Liver (tissue), 8 donors: ENCODE measurements at regions not wholly inside any gene's neighbourhood (a gene's known extent, or its start where the extent isn't known, plus 50 kb on each side); places are given as distances from the start of the nearest gene placed in this dataset.

Experiments used
- DNase-seq: peaks from one replicate; pipeline ENCODE4 v3.0.0-alpha.2; 2017; ENCODE audit warnings: low spot score
- H3K27ac ChIP-seq, 2 donors: one replicate each; pipeline ENCODE4 v1.7.0; 2013; ENCODE audit warnings: inconsistent platforms in 2 of 2, low read length in 2 of 2, control low read depth in 1 of 2, low read depth in 1 of 2, mild to moderate bottlenecking in 1 of 2
- H3K27me3 ChIP-seq, 4 donors: one replicate each; pipeline versions ENCODE4 v1.6.1 to v1.7.0; 2013; ENCODE audit warnings: low read length in 3 of 4, inconsistent platforms in 1 of 4, mild to moderate bottlenecking in 1 of 4, moderate library complexity in 1 of 4; ENCODE audit not compliant: control insufficient read depth in 4 of 4, insufficient read depth in 4 of 4
- H3K36me3 ChIP-seq, 4 donors: one replicate each; pipeline versions ENCODE4 v1.6.1 to v1.7.0; 2013; ENCODE audit warnings: low read length in 3 of 4, mild to moderate bottlenecking in 3 of 4, low read depth in 1 of 4, moderate library complexity in 1 of 4; ENCODE audit not compliant: control insufficient read depth in 4 of 4, insufficient read depth in 3 of 4
- H3K4me1 ChIP-seq, 4 donors: one replicate each; pipeline versions ENCODE4 v1.6.1 to v1.7.0; 2013; ENCODE audit warnings: low read length in 3 of 4, mild to moderate bottlenecking in 3 of 4, moderate library complexity in 1 of 4; ENCODE audit not compliant: control insufficient read depth in 4 of 4, insufficient read depth in 4 of 4
- H3K4me3 ChIP-seq, 3 donors: one replicate each; pipeline versions ENCODE4 v1.6.1 to v1.7.0; 2013; ENCODE audit warnings: low read length in 3 of 3, control low read depth in 1 of 3, low read depth in 1 of 3, mild to moderate bottlenecking in 1 of 3
- H3K9ac ChIP-seq, 2 donors: one replicate each; pipeline ENCODE4 v1.7.0; 2013; ENCODE audit warnings: low read length in 2 of 2, mild to moderate bottlenecking in 2 of 2, moderate library complexity in 2 of 2, control low read depth in 1 of 2, low read depth in 1 of 2
- H3K9me3 ChIP-seq, 4 donors: one replicate each; pipeline versions ENCODE4 v1.6.1 to v1.7.0; 2013; ENCODE audit warnings: low read length in 3 of 4; ENCODE audit not compliant: control insufficient read depth in 4 of 4
- ATF3 ChIP-seq: IDR thresholded peaks from 2 replicates; pipeline ENCODE4 v1.6.1; 2016; ENCODE audit warnings: antibody characterized with exemption
- EGR1 ChIP-seq, 2 donors: IDR thresholded peaks; 2 replicates each; pipeline ENCODE4 v1.6.1; 2016 to 2018; ENCODE audit warnings: antibody characterized with exemption in 2 of 2, low read depth in 2 of 2
- FOXA1 ChIP-seq: IDR thresholded peaks from 2 replicates; pipeline ENCODE4 v1.6.1; 2016; ENCODE audit warnings: antibody characterized with exemption
- FOXA2 ChIP-seq: IDR thresholded peaks from 2 replicates; pipeline ENCODE4 v1.6.1; 2016; ENCODE audit warnings: antibody characterized with exemption
- HNF4A ChIP-seq, 2 donors: conservative IDR thresholded peaks; 2 replicates each; pipeline ENCODE4 v1.6.1; 2016; ENCODE audit warnings: antibody characterized with exemption in 2 of 2, mild to moderate bottlenecking in 2 of 2
- HNF4G ChIP-seq: IDR thresholded peaks from 2 replicates; pipeline ENCODE4 v1.6.1; 2016; ENCODE audit warnings: antibody characterized with exemption
- JUND ChIP-seq, 2 donors: IDR thresholded peaks; 2 replicates each; pipeline ENCODE4 v1.6.1; 2016; ENCODE audit warnings: antibody characterized with exemption in 2 of 2
- NR2F2 ChIP-seq: IDR thresholded peaks from 2 replicates; pipeline ENCODE4 v1.6.1; 2016; ENCODE audit warnings: antibody characterized with exemption
- RAD21 ChIP-seq, 2 donors: IDR thresholded peaks; 2 replicates each; pipeline ENCODE4 v1.6.1; 2016; ENCODE audit warnings: antibody characterized with exemption in 2 of 2, mild to moderate bottlenecking in 2 of 2
- REST ChIP-seq: IDR thresholded peaks from 2 replicates; pipeline ENCODE4 v1.6.1; 2016; ENCODE audit warnings: antibody characterized with exemption, mild to moderate bottlenecking
- RXRA ChIP-seq, 2 donors: IDR thresholded peaks; 2 replicates each; pipeline ENCODE4 v1.6.1; 2017 to 2018; ENCODE audit warnings: antibody characterized with exemption in 2 of 2, mild to moderate bottlenecking in 1 of 2
- SP1 ChIP-seq: IDR thresholded peaks from 2 replicates; pipeline ENCODE4 v1.6.1; 2018; ENCODE audit warnings: antibody characterized with exemption, mild to moderate bottlenecking
- TAF1 ChIP-seq: conservative IDR thresholded peaks from 2 replicates; pipeline ENCODE4 v1.6.1; 2016; ENCODE audit warnings: antibody characterized with exemption, mild to moderate bottlenecking
- ZBTB33 ChIP-seq: IDR thresholded peaks from 2 replicates; pipeline ENCODE4 v1.6.1; 2016; ENCODE audit warnings: antibody characterized with exemption
- WGBS: extraction: QIAGEN DNeasy Blood & Tissue Kit; methylation state at CpG from one replicate; pipeline ENCODE4 v1.1.7; 2013; 5-methylcytosine and 5-hydroxymethylcytosine counted together
- TF ChIP-seq, protein P1 (sequence below): fragments of 150-350 bp; IDR thresholded peaks from 2 replicates; pipeline ENCODE4 v1.5.1; 2017; ENCODE audit warnings: improper control_type of control experiment, low read depth, low read length; ENCODE audit not compliant: missing input control
- donor health status: healthy.
- donor health status: healthy.
- donor health status: healthy.
- donor health status: healthy.
- donor health status: healthy.

DNA sequence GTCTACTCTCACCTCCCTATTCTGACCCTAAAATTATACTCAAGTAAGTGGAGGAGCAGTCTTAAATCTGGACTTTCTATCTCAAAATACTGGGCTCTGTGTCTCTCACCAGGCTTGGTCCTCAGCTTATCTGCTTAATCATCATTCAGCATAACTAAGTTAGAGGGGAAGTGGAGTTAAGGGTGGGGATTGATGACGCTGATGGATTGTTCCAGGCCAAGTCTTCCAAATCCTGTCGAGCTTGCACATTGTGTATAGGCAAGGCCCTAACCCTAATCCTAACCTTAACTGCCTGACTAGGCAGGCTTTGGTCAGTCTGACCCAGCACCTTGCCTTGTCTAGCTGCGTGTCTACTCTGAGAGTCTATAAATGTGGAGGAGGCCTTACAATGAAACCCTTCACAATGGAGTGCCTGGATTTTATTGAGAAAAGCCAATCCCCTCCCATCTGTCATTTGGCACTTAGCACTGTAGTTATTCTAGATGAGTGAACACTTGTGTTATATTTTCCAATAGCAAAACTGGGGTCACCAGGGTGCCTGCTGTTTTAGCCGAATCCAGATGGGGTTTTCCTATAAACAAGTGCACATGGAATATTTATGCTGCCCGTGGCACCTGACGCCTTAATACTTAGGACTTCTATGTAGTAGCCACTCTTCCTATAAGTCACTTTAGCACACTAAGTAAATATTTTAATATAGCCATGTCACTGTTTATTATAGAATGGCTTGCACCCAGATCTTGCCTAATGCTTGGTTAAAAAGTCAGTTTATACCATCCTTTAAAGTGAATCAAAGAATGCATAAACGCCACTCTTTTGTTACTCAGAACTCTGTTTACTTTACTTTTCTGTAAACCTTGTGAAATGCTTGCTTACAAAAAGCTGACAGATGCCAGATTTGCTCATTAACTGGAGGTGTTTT, 193.2 kb upstream of the MYOCD start:
- no peak overlapping the region for H3K9ac ChIP-seq
- WGBS = 72% methylated on average over 7 of the region's 7 CpGs
- TF ChIP-seq FOXA2 (no peak), HNF4G (no peak), JUND (IDR thresholded peaks at IDR 0.05) (no peak), EGR1 (IDR thresholded peaks at IDR 0.05; ENCODE audit: low read depth in 2 of 2) (no peak), RAD21 (IDR thresholded peaks at IDR 0.05) (no peak), SP1 (no peak), RXRA (IDR thresholded peaks at IDR 0.05) (no peak)
- peaks cover 0 to 2% (median 0%) of the 10 kb centered on the region in 4 donors for H3K9me3 ChIP-seq
- DNase-seq = no peak
- H3K27ac ChIP-seq = no peak overlapping the region
- H3K36me3 ChIP-seq = no peaks in the 10 kb centered on the region
- H3K27me3 ChIP-seq = no peaks in the 10 kb centered on the region
- H3K4me1 ChIP-seq = no peaks in the 10 kb centered on the region
- no peak overlapping the region for H3K4me3 ChIP-seq

- Histone ChIP-seq H3K4me3 (no peak overlapping the region), H3K9ac (no peak overlapping the region), H3K27ac (no peak overlapping the region), H3K4me1 (no peaks in the 10 kb centered on the region), H3K27me3 (no peaks in the 10 kb centered on the region), H3K9me3 (no peaks in the 10 kb centered on the region), H3K36me3 (no peaks in the 10 kb centered on the region)
- WGBS = 85% methylated on average over 7 of the region's 7 CpGs
- no peak for DNase-seq
- TF ChIP-seq, protein P1, sequence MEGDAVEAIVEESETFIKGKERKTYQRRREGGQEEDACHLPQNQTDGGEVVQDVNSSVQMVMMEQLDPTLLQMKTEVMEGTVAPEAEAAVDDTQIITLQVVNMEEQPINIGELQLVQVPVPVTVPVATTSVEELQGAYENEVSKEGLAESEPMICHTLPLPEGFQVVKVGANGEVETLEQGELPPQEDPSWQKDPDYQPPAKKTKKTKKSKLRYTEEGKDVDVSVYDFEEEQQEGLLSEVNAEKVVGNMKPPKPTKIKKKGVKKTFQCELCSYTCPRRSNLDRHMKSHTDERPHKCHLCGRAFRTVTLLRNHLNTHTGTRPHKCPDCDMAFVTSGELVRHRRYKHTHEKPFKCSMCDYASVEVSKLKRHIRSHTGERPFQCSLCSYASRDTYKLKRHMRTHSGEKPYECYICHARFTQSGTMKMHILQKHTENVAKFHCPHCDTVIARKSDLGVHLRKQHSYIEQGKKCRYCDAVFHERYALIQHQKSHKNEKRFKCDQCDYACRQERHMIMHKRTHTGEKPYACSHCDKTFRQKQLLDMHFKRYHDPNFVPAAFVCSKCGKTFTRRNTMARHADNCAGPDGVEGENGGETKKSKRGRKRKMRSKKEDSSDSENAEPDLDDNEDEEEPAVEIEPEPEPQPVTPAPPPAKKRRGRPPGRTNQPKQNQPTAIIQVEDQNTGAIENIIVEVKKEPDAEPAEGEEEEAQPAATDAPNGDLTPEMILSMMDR = no peak
- TF ChIP-seq EGR1 (IDR thresholded peaks at IDR 0.05; ENCODE audit: low read depth in 2 of 2) (no peak), HNF4A (conservative IDR thresholded peaks at IDR 0.05) (no peak), JUND (IDR thresholded peaks at IDR 0.05) (no peak), FOXA2 (no peak), TAF1 (no peak), NR2F2 (no peak)
Measured at GRCh38 chr17:12478311-12478710, 187.4 kb upstream of the MYOCD start.

DNA sequence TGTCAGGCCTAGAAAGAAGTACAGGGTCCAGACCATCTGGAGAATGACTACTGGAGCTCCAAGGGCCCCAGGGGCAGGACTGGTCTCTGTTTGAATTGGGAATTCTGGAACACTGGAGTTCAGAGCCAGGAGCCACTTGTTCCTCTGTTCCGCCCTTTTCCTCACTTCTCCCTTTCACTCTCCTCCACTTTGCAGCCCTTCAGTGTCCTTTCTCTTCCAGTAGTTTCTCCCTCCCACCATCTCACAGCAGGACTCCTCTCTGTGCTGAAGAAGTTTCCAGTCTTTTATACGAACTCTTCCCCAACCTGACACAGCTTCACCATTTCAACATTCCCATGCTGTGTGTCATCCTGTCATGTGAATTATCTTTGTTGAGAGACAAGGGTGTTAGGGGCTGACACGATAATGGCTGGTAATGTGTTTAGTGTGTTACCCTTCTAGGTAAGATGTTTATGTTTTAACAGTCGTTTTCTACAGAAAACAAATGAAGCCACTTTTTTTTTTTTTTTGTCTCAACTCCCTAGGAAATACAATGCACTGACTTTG, 180.3 kb upstream of the MYOCD start:
- TF ChIP-seq, protein P1 = no peak
- TF ChIP-seq HNF4A (conservative IDR thresholded peaks at IDR 0.05) (no peak), FOXA1 (no peak), ATF3 (no peak), JUND (IDR thresholded peaks at IDR 0.05) (no peak), TAF1 (no peak), RAD21 (IDR thresholded peaks at IDR 0.05) (no peak), FOXA2 (no peak), REST (no peak), RXRA (IDR thresholded peaks at IDR 0.05) (no peak), SP1 (no peak), ZBTB33 (no peak), HNF4G (no peak), EGR1 (IDR thresholded peaks at IDR 0.05; ENCODE audit: low read depth in 2 of 2) (no peak)
- no peaks in the 10 kb centered on the region for H3K4me1 ChIP-seq
- no peak overlapping the region for H3K9ac ChIP-seq
- DNase-seq = no peak
- no peaks in the 10 kb centered on the region for H3K36me3 ChIP-seq
- peaks cover 0 to 4% (median 0%) of the 10 kb centered on the region in 4 donors for H3K27me3 ChIP-seq
- WGBS = 53% methylated on average over 4 of the region's 4 CpGs
- H3K27ac ChIP-seq = no peak overlapping the region
- no peak overlapping the region for H3K4me3 ChIP-seq
- H3K9me3 ChIP-seq = no peaks in the 10 kb centered on the region
